Osteocyte (in vitro differentiated cells): ENCODE measurements at regions not wholly inside any gene's neighbourhood (a gene's known extent, or its start where the extent isn't known, plus 50 kb on each side); places are given as distances from the start of the nearest gene placed in this dataset.

Source experiments
- DNase-seq: peaks from one replicate; pipeline ENCODE4 v3.0.0; 2021; ENCODE audit warnings: mixed read lengths; ENCODE audit not compliant: unreplicated experiment; ENCODE audit errors: extremely low spot score
- H3K27ac Mint-ChIP-seq: one replicate; pipeline ENCODE4 v1.8.0; 2021; ENCODE audit warnings: mild to moderate bottlenecking, mixed read lengths; ENCODE audit not compliant: unreplicated experiment
- H3K27me3 Mint-ChIP-seq: one replicate; pipeline ENCODE4 v1.8.0; 2021; ENCODE audit warnings: mixed read lengths; ENCODE audit not compliant: unreplicated experiment
- H3K36me3 Mint-ChIP-seq: one replicate; pipeline ENCODE4 v1.8.0; 2021; ENCODE audit warnings: mixed read lengths; ENCODE audit not compliant: unreplicated experiment
- H3K4me1 Mint-ChIP-seq: one replicate; pipeline ENCODE4 v1.8.0; 2021; ENCODE audit warnings: mixed read lengths; ENCODE audit not compliant: unreplicated experiment
- H3K4me3 Mint-ChIP-seq: one replicate; pipeline ENCODE4 v1.8.0; 2021; ENCODE audit warnings: mild to moderate bottlenecking, moderate library complexity, mixed read lengths; ENCODE audit not compliant: unreplicated experiment
- H3K9me3 Mint-ChIP-seq: one replicate; pipeline ENCODE4 v1.8.0; 2021; ENCODE audit warnings: mixed read lengths; ENCODE audit not compliant: unreplicated experiment
- TF ChIP-seq, protein P1 (sequence below): fragments of 200-600 bp; sonication (generic); IDR thresholded peaks from 2 replicates; pipeline ENCODE4 v1.5.0; 2021; ENCODE audit warnings: antibody characterized with exemption, mild to moderate bottlenecking, moderate library complexity

DNA sequence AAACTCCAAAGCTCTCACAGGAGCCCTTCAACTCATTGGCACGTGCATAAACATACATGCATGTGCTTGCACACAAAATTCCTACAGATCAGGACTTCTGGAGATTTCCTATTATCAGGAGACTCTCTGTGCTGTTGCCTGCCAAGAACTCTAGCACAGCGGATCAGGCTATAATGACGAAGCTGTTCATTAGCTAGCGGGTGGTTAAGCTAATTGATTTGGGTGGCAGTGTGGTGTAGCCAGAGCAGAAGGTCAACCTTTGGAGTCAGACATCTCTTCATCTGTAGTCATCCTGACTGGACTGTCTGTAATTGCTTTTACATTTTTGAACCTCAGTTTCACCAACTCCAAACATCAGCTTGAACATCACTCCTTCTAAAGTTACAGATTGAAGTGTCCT, 69.0 kb downstream of the KIF2B start:
- Mint-ChIP-seq H3K9me3 (peaks cover 30% of the 10 kb centered on the region), H3K4me1 (no peaks in the 10 kb centered on the region), H3K4me3 (no peak overlapping the region), H3K27ac (no peak overlapping the region), H3K36me3 (no peaks in the 10 kb centered on the region), H3K27me3 (no peaks in the 10 kb centered on the region)
- DNase-seq = no peak
- TF ChIP-seq, protein P1, sequence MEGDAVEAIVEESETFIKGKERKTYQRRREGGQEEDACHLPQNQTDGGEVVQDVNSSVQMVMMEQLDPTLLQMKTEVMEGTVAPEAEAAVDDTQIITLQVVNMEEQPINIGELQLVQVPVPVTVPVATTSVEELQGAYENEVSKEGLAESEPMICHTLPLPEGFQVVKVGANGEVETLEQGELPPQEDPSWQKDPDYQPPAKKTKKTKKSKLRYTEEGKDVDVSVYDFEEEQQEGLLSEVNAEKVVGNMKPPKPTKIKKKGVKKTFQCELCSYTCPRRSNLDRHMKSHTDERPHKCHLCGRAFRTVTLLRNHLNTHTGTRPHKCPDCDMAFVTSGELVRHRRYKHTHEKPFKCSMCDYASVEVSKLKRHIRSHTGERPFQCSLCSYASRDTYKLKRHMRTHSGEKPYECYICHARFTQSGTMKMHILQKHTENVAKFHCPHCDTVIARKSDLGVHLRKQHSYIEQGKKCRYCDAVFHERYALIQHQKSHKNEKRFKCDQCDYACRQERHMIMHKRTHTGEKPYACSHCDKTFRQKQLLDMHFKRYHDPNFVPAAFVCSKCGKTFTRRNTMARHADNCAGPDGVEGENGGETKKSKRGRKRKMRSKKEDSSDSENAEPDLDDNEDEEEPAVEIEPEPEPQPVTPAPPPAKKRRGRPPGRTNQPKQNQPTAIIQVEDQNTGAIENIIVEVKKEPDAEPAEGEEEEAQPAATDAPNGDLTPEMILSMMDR = no peak

DNA sequence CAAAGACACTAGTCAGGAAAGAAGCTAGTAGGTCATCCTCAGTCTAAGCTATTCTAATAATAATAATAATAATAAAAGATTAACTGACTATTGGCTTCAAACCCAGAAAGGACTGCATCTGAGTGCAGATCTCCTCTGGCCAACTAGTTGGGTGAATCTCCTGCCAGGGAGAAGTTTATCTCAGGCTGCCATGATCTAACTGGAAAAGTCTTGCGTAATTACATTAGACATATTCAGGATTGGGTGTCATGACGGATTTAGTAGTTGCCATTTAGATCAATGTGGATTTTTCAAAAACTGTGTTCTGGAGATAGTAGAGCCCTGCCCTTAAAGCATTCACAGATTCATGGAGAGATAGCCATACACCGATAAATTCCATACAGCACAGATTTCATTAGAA, 69.5 kb downstream of the KIF2B start:
- Mint-ChIP-seq H3K27ac (no peak overlapping the region), H3K9me3 (peaks cover 30% of the 10 kb centered on the region)

DNA sequence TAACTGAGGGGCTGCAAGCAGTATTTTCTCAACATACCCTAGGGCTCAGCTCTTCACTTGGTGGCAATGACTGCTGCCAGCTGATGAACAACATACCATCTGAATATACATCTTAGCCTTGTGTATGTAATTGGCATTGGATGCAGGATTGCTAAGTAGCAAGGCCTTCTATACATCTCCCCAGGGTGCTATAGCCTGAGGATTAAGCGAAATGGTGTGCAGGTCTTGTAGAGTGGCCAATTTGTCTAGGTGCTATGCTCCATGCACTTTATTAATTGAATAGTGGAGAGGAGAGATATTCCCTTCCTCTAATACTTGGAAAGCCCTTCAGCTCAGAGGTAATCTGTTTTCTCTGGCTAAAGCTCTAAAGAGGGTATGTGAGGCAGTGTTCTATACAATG, 71.9 kb downstream of the KIF2B start:
- Mint-ChIP-seq H3K27ac (no peak overlapping the region), H3K9me3 (peaks cover 21% of the 10 kb centered on the region), H3K36me3 (no peaks in the 10 kb centered on the region), H3K27me3 (no peaks in the 10 kb centered on the region), H3K4me1 (no peaks in the 10 kb centered on the region), H3K4me3 (no peak overlapping the region)
- TF ChIP-seq, protein P1 = no peak
- no peak for DNase-seq

More for the DNA sequence above, 69.5 kb downstream of the KIF2B start:
- TF ChIP-seq, protein P1 = no peak
- H3K4me1 Mint-ChIP-seq = no peaks in the 10 kb centered on the region
- H3K36me3 Mint-ChIP-seq = no peaks in the 10 kb centered on the region
- H3K27me3 Mint-ChIP-seq = no peaks in the 10 kb centered on the region
- no peak for DNase-seq
- H3K4me3 Mint-ChIP-seq = no peak overlapping the region

DNA sequence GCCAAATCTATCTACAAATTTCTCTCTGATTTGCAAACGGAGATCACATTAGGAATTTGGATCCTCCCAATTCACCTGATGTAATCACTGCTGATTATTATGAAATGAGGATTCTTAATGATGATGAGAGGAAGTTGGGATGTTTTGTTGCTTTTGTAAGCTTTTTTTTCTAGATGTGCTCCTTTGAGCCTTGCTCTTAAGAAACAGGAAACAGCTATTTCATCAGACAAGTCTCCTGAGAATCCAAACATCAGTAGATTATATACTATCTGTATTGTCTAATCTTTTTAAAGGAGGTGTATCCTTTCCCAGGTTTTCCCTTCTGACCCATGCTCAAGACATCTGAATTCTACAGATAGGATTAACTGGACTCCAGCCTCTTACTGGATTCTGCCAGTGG, 73.3 kb downstream of the KIF2B start:
- Mint-ChIP-seq H3K4me3 (no peak overlapping the region), H3K4me1 (no peaks in the 10 kb centered on the region), H3K36me3 (no peaks in the 10 kb centered on the region), H3K27ac (no peak overlapping the region), H3K9me3 (peaks cover 33% of the 10 kb centered on the region), H3K27me3 (no peaks in the 10 kb centered on the region)
- TF ChIP-seq, protein P1 = no peak
- DNase-seq = no peak

DNA sequence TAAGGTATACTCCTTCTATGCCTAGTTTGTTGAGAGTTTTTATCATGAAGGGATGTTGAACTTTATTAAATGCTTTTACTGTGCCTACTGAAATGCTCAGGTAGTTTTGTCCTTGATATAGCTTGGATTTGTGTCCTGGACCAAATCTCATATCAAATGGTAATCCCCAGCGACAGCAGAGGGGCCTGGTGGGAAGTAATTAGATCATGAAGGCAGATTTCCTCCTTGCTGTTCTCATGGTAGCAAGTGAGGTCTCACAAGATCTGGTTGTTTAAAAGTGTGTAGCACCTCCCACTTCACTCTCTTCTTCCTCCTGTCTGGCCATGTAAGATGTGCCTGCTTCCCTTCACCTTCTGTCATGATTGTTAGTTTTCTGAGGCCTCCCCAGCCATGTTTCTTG, 78.2 kb downstream of the KIF2B start:
- H3K4me1 Mint-ChIP-seq = no peaks in the 10 kb centered on the region
- no peak overlapping the region for H3K27ac Mint-ChIP-seq
- peaks cover 42% of the 10 kb centered on the region for H3K9me3 Mint-ChIP-seq
- no peaks in the 10 kb centered on the region for H3K27me3 Mint-ChIP-seq
- DNase-seq = no peak
- TF ChIP-seq, protein P1 = no peak
- no peak overlapping the region for H3K4me3 Mint-ChIP-seq
- no peaks in the 10 kb centered on the region for H3K36me3 Mint-ChIP-seq
